ENCODE measurements at regions not wholly inside any gene's neighbourhood (a gene's known extent, or its start where the extent isn't known, plus 50 kb on each side); places are given as distances from the start of the nearest gene placed in this dataset.

GRCh38 chr5:167764641-167765289 is 526.7 kb upstream of the WWC1 start:
- H3K4me3 ChIP-seq (ENCODE audit: low read depth, low read length) = no peak overlapping the region
- H3K27me3 ChIP-seq (ENCODE audit: control insufficient read depth, insufficient read depth, low read length) = no peaks in the 10 kb centered on the region
- DNase-seq (ENCODE audit: low read depth) = no peak
- TF ChIP-seq, protein P1, sequence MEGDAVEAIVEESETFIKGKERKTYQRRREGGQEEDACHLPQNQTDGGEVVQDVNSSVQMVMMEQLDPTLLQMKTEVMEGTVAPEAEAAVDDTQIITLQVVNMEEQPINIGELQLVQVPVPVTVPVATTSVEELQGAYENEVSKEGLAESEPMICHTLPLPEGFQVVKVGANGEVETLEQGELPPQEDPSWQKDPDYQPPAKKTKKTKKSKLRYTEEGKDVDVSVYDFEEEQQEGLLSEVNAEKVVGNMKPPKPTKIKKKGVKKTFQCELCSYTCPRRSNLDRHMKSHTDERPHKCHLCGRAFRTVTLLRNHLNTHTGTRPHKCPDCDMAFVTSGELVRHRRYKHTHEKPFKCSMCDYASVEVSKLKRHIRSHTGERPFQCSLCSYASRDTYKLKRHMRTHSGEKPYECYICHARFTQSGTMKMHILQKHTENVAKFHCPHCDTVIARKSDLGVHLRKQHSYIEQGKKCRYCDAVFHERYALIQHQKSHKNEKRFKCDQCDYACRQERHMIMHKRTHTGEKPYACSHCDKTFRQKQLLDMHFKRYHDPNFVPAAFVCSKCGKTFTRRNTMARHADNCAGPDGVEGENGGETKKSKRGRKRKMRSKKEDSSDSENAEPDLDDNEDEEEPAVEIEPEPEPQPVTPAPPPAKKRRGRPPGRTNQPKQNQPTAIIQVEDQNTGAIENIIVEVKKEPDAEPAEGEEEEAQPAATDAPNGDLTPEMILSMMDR (IDR thresholded peaks at IDR 0.05; ENCODE audit: insufficient read depth, low read length, poor library complexity, severe bottlenecking) = no peak
- H3K36me3 ChIP-seq (ENCODE audit: control insufficient read depth, insufficient read depth, low read length) = no peaks in the 10 kb centered on the region

DNA sequence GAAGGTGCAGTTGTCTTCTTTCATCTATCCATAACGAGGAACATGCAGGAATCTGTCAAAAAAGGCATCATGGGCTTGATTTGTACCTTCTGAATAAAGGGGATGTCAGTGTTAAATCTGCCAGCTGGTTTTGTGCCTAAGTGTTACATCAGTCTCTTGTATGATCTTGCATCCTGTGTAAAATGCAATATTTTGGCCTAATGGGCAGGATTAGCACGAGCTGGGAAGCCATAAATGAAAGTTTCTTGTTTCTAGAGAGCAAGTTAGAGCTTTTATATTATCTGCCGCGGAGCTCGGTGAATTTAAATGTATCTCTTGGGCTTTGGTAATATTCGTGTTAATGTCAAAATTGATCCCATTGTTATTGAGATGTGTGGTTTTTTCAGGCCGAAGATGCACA is 526.1 kb upstream of the WWC1 start:
- Histone ChIP-seq H3K4me3 (ENCODE audit: low read depth, low read length) (no peak overlapping the region), H3K27me3 (ENCODE audit: control insufficient read depth, insufficient read depth, low read length) (no peaks in the 10 kb centered on the region), H3K36me3 (ENCODE audit: control insufficient read depth, insufficient read depth, low read length) (no peaks in the 10 kb centered on the region)
- TF ChIP-seq, protein P1 (IDR thresholded peaks at IDR 0.05; ENCODE audit: insufficient read depth, low read length, poor library complexity, severe bottlenecking) = no peak
- no peak for DNase-seq (ENCODE audit: low read depth)

DNA sequence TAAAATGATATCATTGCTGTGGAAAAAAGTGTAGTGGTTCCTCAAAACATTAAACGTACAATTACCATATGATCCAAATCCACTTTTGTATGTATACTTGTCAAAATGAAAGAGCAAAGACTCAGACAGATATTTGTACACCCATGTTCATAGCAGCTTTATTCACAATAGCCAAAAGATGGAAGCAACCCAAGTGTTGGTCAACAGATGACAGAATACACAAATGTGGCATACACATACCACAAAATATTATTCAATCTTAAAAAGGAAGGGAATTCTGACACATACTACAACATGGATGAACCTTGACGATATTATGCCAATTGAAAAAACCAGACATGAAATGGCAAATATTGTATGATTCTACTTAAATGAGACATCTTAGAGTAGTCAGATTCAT is 524.5 kb upstream of the WWC1 start:
- H3K36me3 ChIP-seq (ENCODE audit: control insufficient read depth, insufficient read depth, low read length) = no peaks in the 10 kb centered on the region
- H3K27me3 ChIP-seq (ENCODE audit: control insufficient read depth, insufficient read depth, low read length) = no peaks in the 10 kb centered on the region
- H3K4me3 ChIP-seq (ENCODE audit: low read depth, low read length) = no peak overlapping the region
- no peak for DNase-seq (ENCODE audit: low read depth)
- TF ChIP-seq, protein P1 (IDR thresholded peaks at IDR 0.05; ENCODE audit: insufficient read depth, low read length, poor library complexity, severe bottlenecking) = no peak

DNA sequence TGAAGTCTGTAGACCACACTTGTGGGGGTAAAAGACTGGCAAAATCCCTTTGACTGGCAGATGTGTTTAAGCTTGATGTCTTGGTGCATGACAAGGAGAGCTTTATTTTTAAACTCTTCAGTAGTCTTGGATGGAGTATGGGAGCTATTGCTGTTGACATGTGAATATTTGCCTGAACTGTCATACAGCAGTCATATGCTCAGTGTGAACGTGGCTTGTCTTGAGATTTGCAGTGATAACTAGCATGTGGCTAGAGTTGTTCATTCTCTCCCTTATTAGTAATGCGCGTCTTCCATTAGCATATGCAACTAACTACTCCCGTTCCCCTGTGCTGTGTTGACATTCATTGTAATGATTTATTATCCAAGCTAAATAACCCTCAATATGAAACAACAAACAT is 523.6 kb upstream of the WWC1 start:
- no peaks in the 10 kb centered on the region for H3K36me3 ChIP-seq (ENCODE audit: control insufficient read depth, insufficient read depth, low read length)
- TF ChIP-seq, protein P1 (IDR thresholded peaks at IDR 0.05; ENCODE audit: insufficient read depth, low read length, poor library complexity, severe bottlenecking) = no peak
- DNase-seq (ENCODE audit: low read depth) = no peak
- no peak overlapping the region for H3K4me3 ChIP-seq (ENCODE audit: low read depth, low read length)
- H3K27me3 ChIP-seq (ENCODE audit: control insufficient read depth, insufficient read depth, low read length) = no peaks in the 10 kb centered on the region

GRCh38 chr5:167769846-167770413 is 521.5 kb upstream of the WWC1 start:
- no peak for DNase-seq (ENCODE audit: low read depth)
- no peaks in the 10 kb centered on the region for H3K27me3 ChIP-seq (ENCODE audit: control insufficient read depth, insufficient read depth, low read length)
- TF ChIP-seq, protein P1 (IDR thresholded peaks at IDR 0.05; ENCODE audit: insufficient read depth, low read length, poor library complexity, severe bottlenecking) = no peak
- H3K36me3 ChIP-seq (ENCODE audit: control insufficient read depth, insufficient read depth, low read length) = no peaks in the 10 kb centered on the region
- no peak overlapping the region for H3K4me3 ChIP-seq (ENCODE audit: low read depth, low read length)

DNA sequence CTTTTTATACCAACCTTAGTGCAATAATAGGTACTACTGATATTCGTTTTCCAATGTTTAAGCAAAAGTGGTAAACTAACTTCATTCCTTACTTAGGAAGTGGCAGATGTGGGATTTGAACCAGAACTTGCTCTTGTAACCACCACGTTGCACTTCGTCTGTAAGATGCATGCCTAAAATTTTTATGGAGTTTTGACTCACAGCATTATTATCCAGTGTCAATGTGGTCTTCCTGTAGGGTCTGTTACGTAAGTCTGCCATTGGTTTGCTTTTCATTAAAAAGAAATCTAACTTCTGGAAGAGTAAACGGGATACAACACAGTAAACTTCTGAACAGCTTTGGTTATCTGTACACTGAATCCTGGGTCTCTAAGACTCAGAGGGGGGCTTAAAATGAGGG is 521.0 kb upstream of the WWC1 start:
- no peak for DNase-seq (ENCODE audit: low read depth)
- Histone ChIP-seq H3K27me3 (ENCODE audit: control insufficient read depth, insufficient read depth, low read length) (no peaks in the 10 kb centered on the region), H3K4me3 (ENCODE audit: low read depth, low read length) (no peak overlapping the region), H3K36me3 (ENCODE audit: control insufficient read depth, insufficient read depth, low read length) (no peaks in the 10 kb centered on the region)
- TF ChIP-seq, protein P1 (IDR thresholded peaks at IDR 0.05; ENCODE audit: insufficient read depth, low read length, poor library complexity, severe bottlenecking) = no peak

Measured in kidney epithelial cell (primary cell).